GM19372 (cell line): ENCODE measurements at regions not wholly inside any gene's neighbourhood (a gene's known extent, or its start where the extent isn't known, plus 50 kb on each side); places are given as distances from the start of the nearest gene placed in this dataset.

Experiments
- ATAC-seq: cut with Tn5 transposase; IDR thresholded peaks from one replicate; pipeline ENCODE4 v1.9.1; 2021; ENCODE audit warnings: mild to moderate bottlenecking, low read depth, moderate library complexity; ENCODE audit not compliant: unreplicated experiment

GRCh38 chr2:105652014-105652796 lies 92.5 kb upstream of the NCK2 start:
- ATAC-seq, result no peak

GRCh38 chr2:105649534-105649933 lies 95.2 kb upstream of the NCK2 start:
- no peak for ATAC-seq

GRCh38 chr2:105647731-105648130 lies 97.0 kb upstream of the NCK2 start:
- no peak for ATAC-seq

GRCh38 chr2:105646774-105647076 lies 98.0 kb upstream of the NCK2 start:
- no peak for ATAC-seq

- no peak for ATAC-seq
These were observed 98.6 kb upstream of the NCK2 start for GRCh38 chr2:105645938-105646773.

DNA sequence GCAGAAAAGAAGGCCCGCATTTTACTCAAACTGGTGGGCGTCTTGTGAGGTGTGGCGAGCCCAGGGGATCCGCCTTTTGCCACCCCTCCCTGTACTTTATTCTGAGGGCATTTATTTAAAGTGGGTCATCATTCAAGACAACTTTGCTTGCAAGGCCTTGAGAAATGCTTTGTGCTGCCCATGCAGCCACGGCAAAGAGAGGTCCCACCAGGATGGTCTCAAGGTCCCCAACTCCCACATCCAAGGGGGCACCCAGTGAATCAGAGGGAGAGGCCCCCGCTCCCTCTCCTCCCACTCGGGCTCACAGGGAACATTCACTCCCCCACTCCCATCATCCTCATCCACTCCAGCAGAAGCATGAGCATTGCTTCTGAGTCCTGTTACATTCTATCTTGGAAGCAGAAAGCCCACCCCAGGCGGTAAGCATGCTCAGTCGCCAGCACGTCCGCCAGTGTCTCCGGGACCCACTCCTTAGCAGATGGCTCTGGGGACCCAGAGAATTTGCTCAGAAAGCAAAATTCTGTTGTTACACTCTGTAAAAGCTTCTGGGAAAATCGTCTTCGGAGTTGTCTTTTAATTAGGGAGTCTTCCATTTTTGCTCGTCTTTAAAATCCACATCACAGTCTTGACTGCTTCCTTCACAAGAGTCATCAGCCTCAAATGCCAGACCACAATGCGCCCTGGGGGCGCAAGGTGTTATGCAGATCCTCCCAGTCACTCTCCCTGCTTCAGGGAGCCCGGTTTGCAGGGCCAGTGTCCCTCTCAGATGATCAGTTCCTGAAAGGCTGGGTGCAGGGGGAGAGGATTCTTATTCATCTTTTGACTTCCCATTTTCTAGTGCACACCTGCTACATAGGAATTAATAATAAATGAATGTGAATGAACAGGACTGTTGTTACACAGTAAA lies 99.4 kb upstream of the NCK2 start:
- no peak for ATAC-seq

- ATAC-seq, result no peak
These were observed 100.3 kb upstream of the NCK2 start for GRCh38 chr2:105644174-105644980.

- ATAC-seq, result no peak
These were observed 101.1 kb upstream of the NCK2 start for GRCh38 chr2:105643405-105644173.

DNA sequence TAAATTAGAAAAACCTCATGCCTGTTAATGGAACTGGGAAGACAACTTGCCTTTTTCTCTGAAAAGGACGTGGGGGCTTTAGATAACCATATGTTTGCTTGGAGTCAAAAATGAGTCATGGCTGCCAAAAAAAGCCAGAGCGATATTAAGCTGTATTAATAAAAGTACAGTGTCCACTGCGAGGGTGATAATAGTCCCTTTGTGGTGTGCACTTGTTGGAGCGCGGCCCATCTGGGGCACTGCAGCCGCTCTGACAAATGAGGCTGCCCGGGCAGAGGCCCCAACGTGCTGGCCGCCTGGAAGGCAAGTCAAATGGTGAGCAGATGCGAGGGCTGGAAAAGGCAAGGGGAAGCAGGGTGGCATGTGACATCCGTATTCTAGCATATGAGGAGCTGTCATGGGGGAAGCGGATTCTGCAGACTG lies 103.3 kb upstream of the NCK2 start:
- no peak for ATAC-seq

GRCh38 chr2:105640246-105640645 lies 104.5 kb upstream of the NCK2 start:
- ATAC-seq, result no peak

- ATAC-seq, result no peak
These were observed 108.5 kb upstream of the NCK2 start for GRCh38 chr2:105636109-105636740.

DNA sequence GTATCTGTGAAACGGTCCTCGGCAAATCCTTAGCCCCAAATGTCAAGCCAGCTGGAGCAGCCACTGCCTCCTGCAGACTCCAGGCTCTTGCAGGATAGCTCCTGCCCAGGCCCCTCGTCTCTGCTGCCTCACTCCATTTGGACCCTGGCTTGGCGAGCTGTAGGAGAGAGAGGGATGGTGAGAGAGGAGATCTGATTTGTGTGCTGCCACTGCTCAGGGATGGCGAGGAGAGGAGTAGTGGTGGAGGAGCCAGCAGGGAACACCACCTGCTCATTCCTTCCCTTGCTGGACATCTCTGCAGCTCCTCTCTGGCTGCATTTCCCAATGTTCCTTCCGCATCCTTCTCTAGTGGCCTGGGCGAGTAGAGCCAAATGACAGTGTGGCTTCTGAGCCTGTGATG lies 109.1 kb upstream of the NCK2 start:
- no peak for ATAC-seq

DNA sequence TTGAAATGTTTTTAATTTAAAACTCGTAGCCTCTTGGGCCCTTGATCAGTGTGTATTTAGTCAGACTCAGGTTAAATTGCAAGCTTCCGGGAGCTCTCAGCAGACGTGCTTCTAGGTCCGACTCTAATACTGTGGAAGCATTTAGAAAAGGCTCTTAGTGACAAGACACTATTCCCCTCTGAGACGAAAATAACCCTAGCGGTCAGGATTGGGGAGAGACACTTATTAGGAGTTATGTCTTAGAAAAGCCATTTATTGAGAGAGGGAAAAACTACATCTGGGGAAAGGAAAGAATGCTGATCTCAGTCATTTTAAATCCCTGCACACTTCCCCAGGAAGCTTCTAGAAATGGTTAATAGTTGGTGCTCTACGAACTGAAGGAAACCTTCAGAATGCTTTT lies 110.5 kb upstream of the NCK2 start:
- no peak for ATAC-seq

DNA sequence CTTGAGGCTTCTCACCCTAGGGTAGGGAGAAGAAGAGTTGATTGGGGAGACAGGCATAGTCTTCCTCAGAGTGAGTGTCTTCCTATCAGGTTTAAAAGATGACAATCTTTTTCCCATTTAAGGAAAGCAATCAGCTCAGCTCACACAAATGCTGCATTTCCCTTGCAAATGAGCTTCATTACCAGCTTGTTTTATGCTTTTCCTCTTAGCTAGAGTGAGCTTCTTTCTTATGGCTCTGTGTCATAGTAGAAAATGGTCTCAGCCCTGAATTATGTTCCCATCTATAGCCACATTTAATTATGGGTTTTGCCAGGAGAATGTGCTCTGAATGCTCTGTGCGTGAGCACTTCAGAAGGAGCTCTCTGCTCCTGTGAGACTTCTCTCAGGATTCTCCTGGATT lies 112.8 kb upstream of the NCK2 start:
- no peak for ATAC-seq

DNA sequence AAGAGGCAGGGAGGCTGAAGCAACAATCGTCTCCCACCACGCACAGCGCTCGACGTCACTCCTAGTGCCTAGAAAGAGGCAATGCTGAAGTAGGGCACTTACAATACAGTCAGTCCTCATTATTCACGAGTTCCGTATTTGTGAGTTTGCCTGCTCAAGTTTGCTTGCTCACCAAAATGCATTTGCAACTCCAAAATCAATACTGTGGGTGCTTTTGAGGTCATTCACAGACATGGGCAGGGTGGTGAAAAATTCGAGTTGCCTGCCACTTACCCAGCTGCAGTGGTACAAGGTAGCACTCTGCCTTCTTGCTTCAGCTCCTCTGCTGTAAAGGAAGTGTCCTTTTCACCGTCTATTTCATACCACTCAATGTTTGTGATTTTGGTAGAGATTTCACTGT lies 113.7 kb upstream of the NCK2 start:
- ATAC-seq, result no peak

DNA sequence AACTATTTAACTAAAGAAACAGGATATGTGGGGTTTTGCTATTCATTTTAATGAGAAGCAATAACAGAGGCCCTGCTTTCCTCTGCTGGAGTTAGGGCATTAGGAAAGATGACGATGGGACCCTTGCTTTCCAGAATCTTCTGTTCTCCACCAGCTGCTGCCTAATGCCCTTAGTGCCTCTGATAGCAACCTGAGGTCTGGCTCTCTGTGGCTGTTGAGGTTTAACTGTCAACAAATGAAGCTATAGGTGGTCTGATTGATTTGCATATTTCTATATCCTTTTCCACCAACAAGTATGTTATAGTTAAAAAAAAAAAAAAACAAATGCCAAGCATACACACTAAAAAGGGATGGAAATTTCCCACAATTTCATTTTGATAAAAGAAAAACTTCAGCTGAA lies 115.1 kb upstream of the NCK2 start:
- ATAC-seq, result no peak

DNA sequence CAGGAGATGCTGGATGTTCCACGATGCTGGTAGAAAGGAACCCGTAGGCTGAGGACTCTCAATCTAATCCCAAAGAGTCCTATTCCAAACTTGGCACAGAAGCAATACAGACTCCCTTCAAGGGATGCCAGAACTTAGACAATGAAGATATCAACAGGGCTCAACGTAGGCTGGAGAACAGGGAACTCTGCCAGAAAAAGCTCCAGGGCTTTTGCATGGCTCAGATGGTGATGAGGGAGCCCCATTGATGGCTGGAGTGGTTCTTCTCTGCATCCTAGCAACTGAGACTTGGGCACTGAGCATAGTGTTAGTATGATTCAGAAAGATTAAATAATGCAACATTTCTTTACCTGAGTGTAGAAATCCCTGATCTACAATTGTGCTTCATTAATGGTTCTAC lies 117.2 kb upstream of the NCK2 start:
- no peak for ATAC-seq

GRCh38 chr2:105626966-105627340 lies 117.8 kb upstream of the NCK2 start:
- no peak for ATAC-seq
